ENCODE measurements at regions not wholly inside any gene's neighbourhood (a gene's known extent, or its start where the extent isn't known, plus 50 kb on each side); places are given as distances from the start of the nearest gene placed in this dataset.

GRCh38 chr5:67516948-67517565 lies 320.5 kb upstream of the CD180 start:
- DNase-seq: no peak
- H3K9me3 Mint-ChIP-seq: peaks cover 2% of the 10 kb centered on the region
- H3K4me3 Mint-ChIP-seq: no peak overlapping the region
- no peak for ATAC-seq
- ChIA-PET CTCF (no interaction called here), POLR2A (interaction anchor here (0.6 kb wide), 1 partner anchor 15 kb away, joined by 3 read pairs; no protein-coding TSS in a partner anchor)
- no peak for TF ChIP-seq CTCF (IDR thresholded peaks at IDR 0.05)
- no peak overlapping the region for H3K27ac Mint-ChIP-seq
- intact Hi-C loops (cut with micrococcal nuclease): no loop called here
- H3K27me3 Mint-ChIP-seq: no peaks in the 10 kb centered on the region
- peaks cover 50% of the 10 kb centered on the region for H3K4me1 Mint-ChIP-seq (ENCODE audit: low read depth)
- no peaks in the 10 kb centered on the region for H3K36me3 Mint-ChIP-seq (ENCODE audit: low read depth)

- ChIA-PET POLR2A (no interaction called here), CTCF (no interaction called here)
- no peaks in the 10 kb centered on the region for H3K36me3 Mint-ChIP-seq (ENCODE audit: low read depth)
- H3K9me3 Mint-ChIP-seq: peaks cover 2% of the 10 kb centered on the region
- no peaks in the 10 kb centered on the region for H3K27me3 Mint-ChIP-seq
- peaks cover 52% of the 10 kb centered on the region for H3K4me1 Mint-ChIP-seq (ENCODE audit: low read depth)
- H3K27ac Mint-ChIP-seq: peak overlapping the region; percentile 86
- no peak overlapping the region for H3K4me3 Mint-ChIP-seq
- intact Hi-C loops (cut with micrococcal nuclease): no loop called here
- no peak for TF ChIP-seq CTCF (IDR thresholded peaks at IDR 0.05)
- ATAC-seq (no peak), DNase-seq (peak; percentile 27)
Observed at GRCh38 chr5:67515762-67516161, 319.2 kb upstream of the CD180 start.

GRCh38 chr5:67515020-67515689 lies 318.6 kb upstream of the CD180 start:
- Mint-ChIP-seq H3K27ac (peak overlapping the region; percentile 86), H3K9me3 (peaks cover 2% of the 10 kb centered on the region), H3K4me1 (ENCODE audit: low read depth) (peaks cover 53% of the 10 kb centered on the region), H3K36me3 (ENCODE audit: low read depth) (no peaks in the 10 kb centered on the region), H3K4me3 (peak overlapping the region; percentile 11), H3K27me3 (no peaks in the 10 kb centered on the region)
- POLR2A ChIA-PET: interaction anchor here (0.6 to 0.8 kb wide), 2 partner anchors 13 to 67 kb away, joined by 3 to 4 read pairs; no protein-coding TSS in a partner anchor
- intact Hi-C loops (cut with micrococcal nuclease): no loop called here
- CTCF ChIA-PET: no interaction called here
- DNase-seq: peak; percentile 81
- no peak for TF ChIP-seq CTCF (IDR thresholded peaks at IDR 0.05)
- ATAC-seq: peak; percentile 90

- Mint-ChIP-seq H3K9me3 (peaks cover 2% of the 10 kb centered on the region), H3K4me1 (ENCODE audit: low read depth) (peaks cover 53% of the 10 kb centered on the region), H3K27me3 (no peaks in the 10 kb centered on the region), H3K4me3 (no peak overlapping the region), H3K27ac (no peak overlapping the region), H3K36me3 (ENCODE audit: low read depth) (no peaks in the 10 kb centered on the region)
- no peak for TF ChIP-seq CTCF (IDR thresholded peaks at IDR 0.05)
- ChIA-PET POLR2A (interaction anchor here (1.0 kb wide), 1 partner anchor 9 kb away, joined by 4 read pairs; no protein-coding TSS in a partner anchor), CTCF (no interaction called here)
- ATAC-seq: no peak
- DNase-seq: no peak
- intact Hi-C loops (cut with micrococcal nuclease): no loop called here
Observed at GRCh38 chr5:67512758-67513157, 316.2 kb upstream of the CD180 start.

GRCh38 chr5:67511911-67512310 lies 315.3 kb upstream of the CD180 start:
- no peaks in the 10 kb centered on the region for H3K36me3 Mint-ChIP-seq (ENCODE audit: low read depth)
- peaks cover 53% of the 10 kb centered on the region for H3K4me1 Mint-ChIP-seq (ENCODE audit: low read depth)
- peaks cover 2% of the 10 kb centered on the region for H3K9me3 Mint-ChIP-seq
- no peak overlapping the region for H3K27ac Mint-ChIP-seq
- no peak overlapping the region for H3K4me3 Mint-ChIP-seq
- ATAC-seq: no peak
- intact Hi-C loops (cut with micrococcal nuclease): no loop called here
- no peak for TF ChIP-seq CTCF (IDR thresholded peaks at IDR 0.05)
- ChIA-PET CTCF (no interaction called here), POLR2A (no interaction called here)
- no peaks in the 10 kb centered on the region for H3K27me3 Mint-ChIP-seq
- DNase-seq: no peak
